ENCODE measurements at regions not wholly inside any gene's neighbourhood (a gene's known extent, or its start where the extent isn't known, plus 50 kb on each side); places are given as distances from the start of the nearest gene placed in this dataset.

DNA sequence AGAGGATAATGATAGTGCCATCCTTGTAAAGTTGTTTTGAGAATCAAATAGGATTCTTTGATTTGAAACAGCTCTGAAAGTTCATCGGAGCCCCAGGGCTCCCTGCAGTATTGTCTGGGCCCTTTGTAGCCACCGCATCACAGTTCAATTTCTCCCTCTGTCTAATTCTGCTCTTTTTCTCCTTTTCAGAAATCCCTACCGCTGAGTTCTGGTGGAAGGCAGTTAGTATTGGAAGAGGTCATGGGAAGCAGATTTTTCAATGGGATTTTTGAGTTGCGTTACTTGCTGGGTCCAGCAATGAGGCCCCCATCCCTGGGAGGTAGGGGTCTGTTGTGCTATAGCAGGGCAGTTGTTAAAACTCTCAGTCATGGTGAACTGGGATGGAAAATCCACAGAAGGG, 101.0 kb upstream of the DISP3 start (continued):
- TF ChIP-seq ZNF462 (CRISPR knock-in tag; IDR thresholded peaks at IDR 0.05) (no peak), ETS1 (IDR thresholded peaks at IDR 0.05) (no peak), NANOG (IDR thresholded peaks at IDR 0.05; ENCODE audit: borderline replicate concordance) (no peak), EZH2 (IDR thresholded peaks at IDR 0.05; ENCODE audit: low read depth, unreplicated experiment) (no peak), ZNF331 (CRISPR knock-in tag; IDR thresholded peaks at IDR 0.05; ENCODE audit: low read depth) (no peak), CREB1 (CRISPR knock-in tag; IDR thresholded peaks at IDR 0.05; ENCODE audit: low read depth) (no peak), EZH2phosphoT487 (IDR thresholded peaks at IDR 0.05; ENCODE audit: unreplicated experiment) (no peak)
- TF ChIP-seq, protein P1, sequence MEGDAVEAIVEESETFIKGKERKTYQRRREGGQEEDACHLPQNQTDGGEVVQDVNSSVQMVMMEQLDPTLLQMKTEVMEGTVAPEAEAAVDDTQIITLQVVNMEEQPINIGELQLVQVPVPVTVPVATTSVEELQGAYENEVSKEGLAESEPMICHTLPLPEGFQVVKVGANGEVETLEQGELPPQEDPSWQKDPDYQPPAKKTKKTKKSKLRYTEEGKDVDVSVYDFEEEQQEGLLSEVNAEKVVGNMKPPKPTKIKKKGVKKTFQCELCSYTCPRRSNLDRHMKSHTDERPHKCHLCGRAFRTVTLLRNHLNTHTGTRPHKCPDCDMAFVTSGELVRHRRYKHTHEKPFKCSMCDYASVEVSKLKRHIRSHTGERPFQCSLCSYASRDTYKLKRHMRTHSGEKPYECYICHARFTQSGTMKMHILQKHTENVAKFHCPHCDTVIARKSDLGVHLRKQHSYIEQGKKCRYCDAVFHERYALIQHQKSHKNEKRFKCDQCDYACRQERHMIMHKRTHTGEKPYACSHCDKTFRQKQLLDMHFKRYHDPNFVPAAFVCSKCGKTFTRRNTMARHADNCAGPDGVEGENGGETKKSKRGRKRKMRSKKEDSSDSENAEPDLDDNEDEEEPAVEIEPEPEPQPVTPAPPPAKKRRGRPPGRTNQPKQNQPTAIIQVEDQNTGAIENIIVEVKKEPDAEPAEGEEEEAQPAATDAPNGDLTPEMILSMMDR (conservative IDR thresholded peaks at IDR 0.05; ENCODE audit: low read depth in 2 of 2): no peak

Data from GM23338 (cell line).